Stimulated activated CD4-positive, alpha-beta T cell treated with anti-CD3 and anti-CD28 coated beads, Interleukin-4, amount 100 ng/mL, for 1 hour (primary cell): ENCODE measurements at regions not wholly inside any gene's neighbourhood (a gene's known extent, or its start where the extent isn't known, plus 50 kb on each side); places are given as distances from the start of the nearest gene placed in this dataset.
"Not testable (repeated sequence)": the region's sequence is repeated elsewhere in the genome, so short reads cannot be mapped to it uniquely, and the experiment has no call there.

ENCODE experiments used
- DNase-seq: peaks from one replicate; pipeline ENCODE4 v3.0.0-alpha.2; 2020

GRCh38 chr6:163892824-163893561, 478.5 kb downstream of the QKI start:
- DNase-seq = no peak

- no peak for DNase-seq
Measured at GRCh38 chr6:163889904-163890514, 475.5 kb downstream of the QKI start.

- DNase-seq = no peak
Measured at GRCh38 chr6:163888030-163888819, 473.7 kb downstream of the QKI start.

- no peak for DNase-seq
Measured at GRCh38 chr6:163886428-163886827, 471.9 kb downstream of the QKI start.

- DNase-seq = no peak
Measured at GRCh38 chr6:163883984-163884383, 469.5 kb downstream of the QKI start.

- no peak for DNase-seq
Measured at GRCh38 chr6:163878698-163879097, 464.2 kb downstream of the QKI start.

- DNase-seq = no peak
Measured at GRCh38 chr6:163877877-163878639, 463.5 kb downstream of the QKI start.

GRCh38 chr6:163876391-163876790, 461.9 kb downstream of the QKI start:
- DNase-seq = no peak

- no peak for DNase-seq
Measured at GRCh38 chr6:163874784-163875183, 460.3 kb downstream of the QKI start.

- no peak for DNase-seq
Measured at GRCh38 chr6:163872335-163872734, 457.8 kb downstream of the QKI start.

- DNase-seq = no peak
Measured at GRCh38 chr6:163871616-163872015, 457.1 kb downstream of the QKI start.

- DNase-seq = no peak
Measured at GRCh38 chr6:163867518-163868292, 453.2 kb downstream of the QKI start.

- DNase-seq = no peak
Measured at GRCh38 chr6:163866192-163866591, 451.7 kb downstream of the QKI start.

GRCh38 chr6:163863565-163863964, 449.0 kb downstream of the QKI start:
- no peak for DNase-seq

GRCh38 chr6:163862701-163863100, 448.2 kb downstream of the QKI start:
- DNase-seq = no peak

GRCh38 chr6:163861627-163862026, 447.1 kb downstream of the QKI start:
- DNase-seq = no peak

GRCh38 chr6:163860287-163861081, 446.0 kb downstream of the QKI start:
- no peak for DNase-seq

- not testable (repeated sequence) for DNase-seq
Measured at GRCh38 chr6:163858870-163859269, 444.4 kb downstream of the QKI start.

GRCh38 chr6:163857421-163857820, 442.9 kb downstream of the QKI start:
- DNase-seq = no peak

GRCh38 chr6:163850874-163851273, 436.4 kb downstream of the QKI start:
- DNase-seq = no peak

- DNase-seq = no peak
Measured at GRCh38 chr6:163844761-163845160, 430.2 kb downstream of the QKI start.
